ENCODE measurements at regions not wholly inside any gene's neighbourhood (a gene's known extent, or its start where the extent isn't known, plus 50 kb on each side); places are given as distances from the start of the nearest gene placed in this dataset.

GRCh38 chr3:7915356-7915755, 586.3 kb upstream of the LMCD1 start:
- no peak for DNase-seq

GRCh38 chr3:7917443-7918151, 584.0 kb upstream of the LMCD1 start:
- DNase-seq = no peak

- DNase-seq = no peak
Measured at GRCh38 chr3:7920211-7920610, 581.4 kb upstream of the LMCD1 start.

- DNase-seq = no peak
Measured at GRCh38 chr3:7924228-7924627, 577.4 kb upstream of the LMCD1 start.

GRCh38 chr3:7927015-7927414, 574.6 kb upstream of the LMCD1 start:
- DNase-seq = no peak

- DNase-seq = no peak
Measured at GRCh38 chr3:7927864-7928263, 573.8 kb upstream of the LMCD1 start.

GRCh38 chr3:7929319-7929889, 572.2 kb upstream of the LMCD1 start:
- DNase-seq = no peak

- DNase-seq = no peak
Measured at GRCh38 chr3:7934362-7934761, 567.3 kb upstream of the LMCD1 start.

GRCh38 chr3:7947930-7948329, 553.7 kb upstream of the LMCD1 start:
- no peak for DNase-seq

GRCh38 chr3:7950890-7951289, 550.7 kb upstream of the LMCD1 start:
- no peak for DNase-seq

- DNase-seq = no peak
Measured at GRCh38 chr3:7953449-7954014, 548.1 kb upstream of the LMCD1 start.

GRCh38 chr3:7957024-7957423, 544.6 kb upstream of the LMCD1 start:
- no peak for DNase-seq

- no peak for DNase-seq
Measured at GRCh38 chr3:7959094-7959493, 542.5 kb upstream of the LMCD1 start.

- DNase-seq = no peak
Measured at GRCh38 chr3:7960601-7961000, 541.0 kb upstream of the LMCD1 start.

GRCh38 chr3:7962301-7962700, 539.3 kb upstream of the LMCD1 start:
- DNase-seq = no peak

GRCh38 chr3:7964899-7965298, 536.7 kb upstream of the LMCD1 start:
- no peak for DNase-seq

- DNase-seq = no peak
Measured at GRCh38 chr3:7973006-7973405, 528.6 kb upstream of the LMCD1 start.

- no peak for DNase-seq
Measured at GRCh38 chr3:7977245-7978086, 524.2 kb upstream of the LMCD1 start.

GRCh38 chr3:7978087-7978422, 523.6 kb upstream of the LMCD1 start:
- no peak for DNase-seq

GRCh38 chr3:7982126-7982525, 519.5 kb upstream of the LMCD1 start:
- no peak for DNase-seq

GRCh38 chr3:7999384-7999783, 502.2 kb upstream of the LMCD1 start:
- DNase-seq = no peak

- no peak for DNase-seq
Measured at GRCh38 chr3:8001307-8001706, 500.3 kb upstream of the LMCD1 start.

- DNase-seq = no peak
Measured at GRCh38 chr3:8001712-8002111, 499.9 kb upstream of the LMCD1 start.

- DNase-seq = no peak
Measured at GRCh38 chr3:8011902-8012301, 489.7 kb upstream of the LMCD1 start.
